ENCODE measurements at regions not wholly inside any gene's neighbourhood (a gene's known extent, or its start where the extent isn't known, plus 50 kb on each side); places are given as distances from the start of the nearest gene placed in this dataset.

- no peak for DNase-seq (ENCODE audit: low read depth in 4 of 4, low spot score in 3 of 4)
Measured at GRCh38 chr12:108066583-108067577, 62.2 kb upstream of the WSCD2 start.

GRCh38 chr12:108069651-108070165 is 59.4 kb upstream of the WSCD2 start:
- DNase-seq (ENCODE audit: low read depth in 4 of 4, low spot score in 3 of 4), result no peak

DNA sequence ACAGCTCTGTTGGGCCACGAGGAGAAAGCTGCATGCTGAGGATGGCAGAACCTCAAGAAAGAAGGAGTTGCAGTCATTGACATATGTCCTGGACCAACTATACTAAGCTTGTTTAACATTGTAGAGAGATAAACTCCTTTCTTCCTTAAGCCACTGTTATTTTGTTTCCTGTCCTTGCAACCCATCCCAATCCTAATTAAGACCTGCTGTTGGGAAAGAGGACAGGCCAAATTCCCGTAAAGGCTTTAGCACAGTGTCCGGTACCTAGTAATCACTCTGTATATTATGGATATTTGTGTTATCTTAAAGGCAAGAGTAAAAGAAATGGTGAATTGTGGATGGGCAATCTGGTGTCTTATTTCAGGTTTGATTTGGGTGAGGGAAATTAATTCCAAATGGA is 53.5 kb upstream of the WSCD2 start:
- no peak for DNase-seq (ENCODE audit: low read depth in 4 of 4, low spot score in 3 of 4)

- DNase-seq (ENCODE audit: low read depth in 4 of 4, low spot score in 3 of 4), result no peak
Measured at GRCh38 chr12:108076556-108076955, 52.5 kb upstream of the WSCD2 start.

GRCh38 chr12:108078428-108078827 is 50.7 kb upstream of the WSCD2 start:
- no peak for DNase-seq (ENCODE audit: low read depth in 4 of 4, low spot score in 3 of 4)

Data from right renal pelvis (tissue), 4 donors.